SK-N-SH treated with all-trans-retinoic acid at 6 μM for 48 hours (cell line): ENCODE measurements at regions not wholly inside any gene's neighbourhood (a gene's known extent, or its start where the extent isn't known, plus 50 kb on each side); places are given as distances from the start of the nearest gene placed in this dataset.

ENCODE experiments used
- ATAC-seq: fragments of 200-7000 bp; cut with Tn5 transposase; 3 replicates; pipeline ENCODE4 v1.9.1; 2020; ENCODE audit warnings: mild to moderate bottlenecking, moderate library complexity
- ARNTL ChIP-seq: fragments of 450-650 bp; formaldehyde crosslinking; IDR thresholded peaks from 2 replicates; pipeline ENCODE4 v1.5.0; 2020; ENCODE audit warnings: low read depth, mild to moderate bottlenecking, moderate library complexity, borderline replicate concordance
- BACH2 ChIP-seq: fragments of 250-450 bp; sonication (Bioruptor Pico); IDR thresholded peaks from 2 replicates; pipeline ENCODE4 v1.9.0; 2021; ENCODE audit warnings: mild to moderate bottlenecking, borderline replicate concordance
- CREB5 ChIP-seq: fragments of 250-450 bp; sonication (Bioruptor Pico); IDR thresholded peaks from 2 replicates; pipeline ENCODE4 v1.5.1; 2020; ENCODE audit warnings: low read depth, mild to moderate bottlenecking, moderate library complexity
- CSDC2 ChIP-seq: fragments of 250-450 bp; sonication (Bioruptor Pico); IDR thresholded peaks from 2 replicates; pipeline ENCODE4 v1.5.0; 2020; ENCODE audit warnings: mild to moderate bottlenecking, moderate library complexity
- GLIS3 ChIP-seq: fragments of 250-450 bp; sonication (Bioruptor Pico); IDR thresholded peaks from 2 replicates; pipeline ENCODE4 v1.5.0; 2020; ENCODE audit warnings: mild to moderate bottlenecking, moderate library complexity
- ISL1 ChIP-seq: fragments of 250-450 bp; sonication (Bioruptor Pico); IDR thresholded peaks from 2 replicates; pipeline ENCODE4 v2.1.2; 2022; ENCODE audit warnings: mild to moderate bottlenecking, moderate library complexity
- OSR1 ChIP-seq: fragments of 250-450 bp; sonication (Bioruptor Pico); IDR thresholded peaks from 2 replicates; pipeline ENCODE4 v1.8.0; 2022; ENCODE audit warnings: moderate library complexity, mild to moderate bottlenecking, inconsistent platforms
- POU6F1 ChIP-seq: fragments of 250-450 bp; sonication (Bioruptor Pico); IDR thresholded peaks from 2 replicates; pipeline ENCODE4 v1.8.0; 2021; ENCODE audit warnings: low read depth, mild to moderate bottlenecking, moderate library complexity, borderline replicate concordance
- PPARA ChIP-seq: fragments of 250-450 bp; sonication (Bioruptor Pico); IDR thresholded peaks from 2 replicates; pipeline ENCODE4 v1.5.0; 2020; ENCODE audit warnings: mild to moderate bottlenecking, borderline replicate concordance
- RARB ChIP-seq: fragments of 250-450 bp; sonication (Bioruptor Pico); IDR thresholded peaks from 2 replicates; pipeline ENCODE4 v1.8.0; 2021; ENCODE audit warnings: mild to moderate bottlenecking, moderate library complexity
- SNAI2 ChIP-seq: fragments of 250-450 bp; sonication (Bioruptor Pico); IDR thresholded peaks from 2 replicates; pipeline ENCODE4 v1.5.0; 2020; ENCODE audit warnings: mild to moderate bottlenecking, moderate library complexity
- TCF4 ChIP-seq: fragments of 250-450 bp; sonication (Bioruptor Pico); IDR thresholded peaks from 2 replicates; pipeline ENCODE4 v1.8.0; 2021; ENCODE audit warnings: mild to moderate bottlenecking, moderate library complexity, borderline replicate concordance
- TOX ChIP-seq: fragments of 250-450 bp; sonication (Bioruptor Pico); IDR thresholded peaks from 2 replicates; pipeline ENCODE4 v1.8.0; 2021; ENCODE audit warnings: mild to moderate bottlenecking, moderate library complexity, borderline replicate concordance
- ZC3H10 ChIP-seq: fragments of 250-450 bp; sonication (Bioruptor Pico); IDR thresholded peaks from 2 replicates; pipeline ENCODE4 v1.5.1; 2021; ENCODE audit warnings: mild to moderate bottlenecking, moderate library complexity
- ZFP3 ChIP-seq: fragments of 250-450 bp; sonication (Bioruptor Pico); IDR thresholded peaks from 2 replicates; pipeline ENCODE4 v1.5.0; 2020; ENCODE audit warnings: mild to moderate bottlenecking, moderate library complexity
- ZFP30 ChIP-seq: fragments of 450-650 bp; formaldehyde crosslinking; IDR thresholded peaks from 2 replicates; pipeline ENCODE4 v1.5.0; 2022; ENCODE audit warnings: mild to moderate bottlenecking, moderate library complexity
- ZNF565 ChIP-seq: fragments of 450-650 bp; formaldehyde crosslinking; conservative IDR thresholded peaks from 2 replicates; pipeline ENCODE4 v1.5.0; 2020; ENCODE audit warnings: low read depth, mild to moderate bottlenecking, moderate library complexity
- ZNF70 ChIP-seq: fragments of 450-650 bp; formaldehyde crosslinking; IDR thresholded peaks from 2 replicates; pipeline ENCODE4 v1.5.0; 2020; ENCODE audit warnings: mild to moderate bottlenecking, moderate library complexity
- ZNF8 ChIP-seq: fragments of 450-650 bp; formaldehyde crosslinking; IDR thresholded peaks from 2 replicates; pipeline ENCODE4 v1.5.0; 2020; ENCODE audit warnings: mild to moderate bottlenecking, moderate library complexity
- TF ChIP-seq, protein P1 (sequence below): fragments of 250-450 bp; sonication (Bioruptor Pico); IDR thresholded peaks from 2 replicates; pipeline ENCODE4 v1.5.0; 2020; ENCODE audit warnings: mild to moderate bottlenecking, moderate library complexity
- TF ChIP-seq, protein P2 (sequence below): fragments of 250-450 bp; sonication (Bioruptor Pico); IDR thresholded peaks from 2 replicates; pipeline ENCODE4 v1.5.1; 2021; ENCODE audit warnings: mild to moderate bottlenecking, moderate library complexity

- no peak for ATAC-seq
Observed at GRCh38 chr16:35711435-35711834, 2252.0 kb downstream of the TP53TG3F start.

DNA sequence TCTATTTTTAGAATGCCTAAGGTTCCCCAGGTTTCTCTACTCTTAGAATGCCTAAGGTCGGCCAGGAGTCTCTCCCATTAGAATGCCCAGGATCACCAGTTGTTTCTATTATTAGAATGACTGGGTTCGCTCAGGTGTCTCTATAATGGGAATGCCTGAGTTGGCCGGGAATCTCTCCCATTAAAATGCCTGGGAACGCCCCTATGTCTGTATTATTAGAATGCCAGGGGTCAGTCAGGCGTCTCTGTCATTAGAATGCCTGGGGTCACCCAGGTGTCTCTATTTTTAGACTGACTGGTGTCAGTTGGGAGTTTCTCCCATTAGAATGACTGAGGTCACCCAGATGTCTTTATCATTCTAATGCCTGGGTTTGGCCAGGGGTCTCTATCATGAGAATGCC is 2252.5 kb downstream of the TP53TG3F start:
- TF ChIP-seq ZNF565 (CRISPR knock-in tag), result no peak
- TF ChIP-seq CSDC2 (CRISPR knock-in tag), result no peak
- no peak for TF ChIP-seq RARB (CRISPR knock-in tag)
- no peak for TF ChIP-seq ZFP3
- TF ChIP-seq SNAI2 (CRISPR knock-in tag), result no peak
- no peak for TF ChIP-seq BACH2 (CRISPR knock-in tag)
- TF ChIP-seq ZC3H10, result no peak
- TF ChIP-seq ARNTL (CRISPR knock-in tag), result no peak
- TF ChIP-seq CREB5 (CRISPR knock-in tag), result no peak
- TF ChIP-seq GLIS3, result no peak
- TF ChIP-seq ZFP30 (CRISPR knock-in tag), result no peak
- TF ChIP-seq PPARA (CRISPR knock-in tag), result no peak
- no peak for TF ChIP-seq TCF4 (CRISPR knock-in tag)
- TF ChIP-seq ZNF8 (CRISPR knock-in tag), result no peak
- TF ChIP-seq ISL1 (CRISPR knock-in tag), result no peak
- no peak for TF ChIP-seq POU6F1 (CRISPR knock-in tag)
- TF ChIP-seq OSR1 (CRISPR knock-in tag), result no peak
- no peak for TF ChIP-seq TOX (CRISPR knock-in tag)
- no peak for ATAC-seq

More at GRCh38 chr16:35711435-35711834, 2252.0 kb downstream of the TP53TG3F start:
- TF ChIP-seq TCF4 (CRISPR knock-in tag) (no peak), ZNF8 (CRISPR knock-in tag) (no peak), ZNF70 (CRISPR knock-in tag) (no peak), TOX (CRISPR knock-in tag) (no peak), BACH2 (CRISPR knock-in tag) (no peak), PPARA (CRISPR knock-in tag) (no peak), CREB5 (CRISPR knock-in tag) (no peak), ZFP3 (no peak), ARNTL (CRISPR knock-in tag) (no peak), POU6F1 (CRISPR knock-in tag) (no peak), RARB (CRISPR knock-in tag) (no peak), SNAI2 (CRISPR knock-in tag) (no peak), GLIS3 (no peak), ZNF565 (CRISPR knock-in tag) (no peak), CSDC2 (CRISPR knock-in tag) (no peak), ISL1 (CRISPR knock-in tag) (no peak), OSR1 (CRISPR knock-in tag) (no peak)
- TF ChIP-seq, protein P1, sequence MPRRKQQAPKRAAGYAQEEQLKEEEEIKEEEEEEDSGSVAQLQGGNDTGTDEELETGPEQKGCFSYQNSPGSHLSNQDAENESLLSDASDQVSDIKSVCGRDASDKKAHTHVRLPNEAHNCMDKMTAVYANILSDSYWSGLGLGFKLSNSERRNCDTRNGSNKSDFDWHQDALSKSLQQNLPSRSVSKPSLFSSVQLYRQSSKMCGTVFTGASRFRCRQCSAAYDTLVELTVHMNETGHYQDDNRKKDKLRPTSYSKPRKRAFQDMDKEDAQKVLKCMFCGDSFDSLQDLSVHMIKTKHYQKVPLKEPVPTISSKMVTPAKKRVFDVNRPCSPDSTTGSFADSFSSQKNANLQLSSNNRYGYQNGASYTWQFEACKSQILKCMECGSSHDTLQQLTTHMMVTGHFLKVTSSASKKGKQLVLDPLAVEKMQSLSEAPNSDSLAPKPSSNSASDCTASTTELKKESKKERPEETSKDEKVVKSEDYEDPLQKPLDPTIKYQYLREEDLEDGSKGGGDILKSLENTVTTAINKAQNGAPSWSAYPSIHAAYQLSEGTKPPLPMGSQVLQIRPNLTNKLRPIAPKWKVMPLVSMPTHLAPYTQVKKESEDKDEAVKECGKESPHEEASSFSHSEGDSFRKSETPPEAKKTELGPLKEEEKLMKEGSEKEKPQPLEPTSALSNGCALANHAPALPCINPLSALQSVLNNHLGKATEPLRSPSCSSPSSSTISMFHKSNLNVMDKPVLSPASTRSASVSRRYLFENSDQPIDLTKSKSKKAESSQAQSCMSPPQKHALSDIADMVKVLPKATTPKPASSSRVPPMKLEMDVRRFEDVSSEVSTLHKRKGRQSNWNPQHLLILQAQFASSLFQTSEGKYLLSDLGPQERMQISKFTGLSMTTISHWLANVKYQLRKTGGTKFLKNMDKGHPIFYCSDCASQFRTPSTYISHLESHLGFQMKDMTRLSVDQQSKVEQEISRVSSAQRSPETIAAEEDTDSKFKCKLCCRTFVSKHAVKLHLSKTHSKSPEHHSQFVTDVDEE (CRISPR knock-in tag), result no peak
- TF ChIP-seq, protein P2, sequence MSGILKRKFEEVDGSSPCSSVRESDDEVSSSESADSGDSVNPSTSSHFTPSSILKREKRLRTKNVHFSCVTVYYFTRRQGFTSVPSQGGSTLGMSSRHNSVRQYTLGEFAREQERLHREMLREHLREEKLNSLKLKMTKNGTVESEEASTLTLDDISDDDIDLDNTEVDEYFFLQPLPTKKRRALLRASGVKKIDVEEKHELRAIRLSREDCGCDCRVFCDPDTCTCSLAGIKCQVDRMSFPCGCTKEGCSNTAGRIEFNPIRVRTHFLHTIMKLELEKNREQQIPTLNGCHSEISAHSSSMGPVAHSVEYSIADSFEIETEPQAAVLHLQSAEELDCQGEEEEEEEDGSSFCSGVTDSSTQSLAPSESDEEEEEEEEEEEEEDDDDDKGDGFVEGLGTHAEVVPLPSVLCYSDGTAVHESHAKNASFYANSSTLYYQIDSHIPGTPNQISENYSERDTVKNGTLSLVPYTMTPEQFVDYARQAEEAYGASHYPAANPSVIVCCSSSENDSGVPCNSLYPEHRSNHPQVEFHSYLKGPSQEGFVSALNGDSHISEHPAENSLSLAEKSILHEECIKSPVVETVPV, result no peak
